Neural crest cell (in vitro differentiated cells): ENCODE measurements at regions not wholly inside any gene's neighbourhood (a gene's known extent, or its start where the extent isn't known, plus 50 kb on each side); places are given as distances from the start of the nearest gene placed in this dataset.

Source experiments
- DNase-seq: peaks from one replicate; pipeline ENCODE4 v3.0.0; 2021; ENCODE audit warnings: low read depth, mixed read lengths, low spot score
- H3K27ac Mint-ChIP-seq: one replicate; pipeline ENCODE4 v1.8.0; 2021; ENCODE audit warnings: mild to moderate bottlenecking, mixed read lengths; ENCODE audit not compliant: unreplicated experiment
- H3K27me3 Mint-ChIP-seq: 2 replicates; pipeline ENCODE4 v1.8.0; 2021; ENCODE audit warnings: low read depth, mild to moderate bottlenecking, mixed read lengths
- H3K36me3 Mint-ChIP-seq: 2 replicates; pipeline ENCODE4 v1.8.0; 2021; ENCODE audit warnings: low read depth, mild to moderate bottlenecking, mixed read lengths
- H3K4me1 Mint-ChIP-seq: 2 replicates; pipeline ENCODE4 v1.8.0; 2021; ENCODE audit warnings: mixed read lengths
- H3K4me3 Mint-ChIP-seq: one replicate; pipeline ENCODE4 v1.8.0; 2021; ENCODE audit warnings: mild to moderate bottlenecking, mixed read lengths
- H3K9me3 Mint-ChIP-seq: 2 replicates; pipeline ENCODE4 v1.8.0; 2021; ENCODE audit warnings: mixed read lengths
- CTCF ChIP-seq: fragments of 200-600 bp; sonication (generic); conservative IDR thresholded peaks from 2 replicates; pipeline ENCODE4 v1.5.0; 2021; ENCODE audit warnings: antibody characterized with exemption, mild to moderate bottlenecking

GRCh38 chr7:49563693-49564378 is 209.6 kb upstream of the VWC2 start:
- no peak overlapping the region for H3K27ac Mint-ChIP-seq
- H3K27me3 Mint-ChIP-seq: no peaks in the 10 kb centered on the region
- TF ChIP-seq CTCF: no peak
- peaks cover 3% of the 10 kb centered on the region for H3K36me3 Mint-ChIP-seq
- no peaks in the 10 kb centered on the region for H3K4me1 Mint-ChIP-seq
- H3K4me3 Mint-ChIP-seq: no peak overlapping the region
- DNase-seq: no peak
- peaks cover 20% of the 10 kb centered on the region for H3K9me3 Mint-ChIP-seq

- no peak for DNase-seq
- Mint-ChIP-seq H3K4me3 (no peak overlapping the region), H3K27ac (no peak overlapping the region), H3K9me3 (peaks cover 20% of the 10 kb centered on the region), H3K4me1 (no peaks in the 10 kb centered on the region), H3K27me3 (no peaks in the 10 kb centered on the region), H3K36me3 (peaks cover 3% of the 10 kb centered on the region)
- no peak for TF ChIP-seq CTCF
Measured at GRCh38 chr7:49564379-49564714, 209.1 kb upstream of the VWC2 start.

- no peak for TF ChIP-seq CTCF
- no peak for DNase-seq
- Mint-ChIP-seq H3K4me1 (no peaks in the 10 kb centered on the region), H3K4me3 (no peak overlapping the region), H3K9me3 (no peaks in the 10 kb centered on the region), H3K36me3 (no peaks in the 10 kb centered on the region), H3K27me3 (peaks cover 3% of the 10 kb centered on the region), H3K27ac (no peak overlapping the region)
Measured at GRCh38 chr7:49577576-49577975, 195.9 kb upstream of the VWC2 start.

GRCh38 chr7:49579408-49579807 is 194.0 kb upstream of the VWC2 start:
- Mint-ChIP-seq H3K27me3 (peaks cover 3% of the 10 kb centered on the region), H3K4me3 (no peak overlapping the region), H3K36me3 (no peaks in the 10 kb centered on the region), H3K9me3 (no peaks in the 10 kb centered on the region), H3K4me1 (no peaks in the 10 kb centered on the region), H3K27ac (no peak overlapping the region)
- no peak for DNase-seq
- TF ChIP-seq CTCF: no peak

GRCh38 chr7:49580000-49580399 is 193.4 kb upstream of the VWC2 start:
- no peaks in the 10 kb centered on the region for H3K36me3 Mint-ChIP-seq
- H3K27ac Mint-ChIP-seq: no peak overlapping the region
- no peaks in the 10 kb centered on the region for H3K4me1 Mint-ChIP-seq
- TF ChIP-seq CTCF: no peak
- H3K27me3 Mint-ChIP-seq: peaks cover 3% of the 10 kb centered on the region
- no peaks in the 10 kb centered on the region for H3K9me3 Mint-ChIP-seq
- H3K4me3 Mint-ChIP-seq: no peak overlapping the region
- no peak for DNase-seq
